OCI-LY3 (cell line): ENCODE measurements at regions not wholly inside any gene's neighbourhood (a gene's known extent, or its start where the extent isn't known, plus 50 kb on each side); places are given as distances from the start of the nearest gene placed in this dataset.

Source experiments
- H2AFZ ChIP-seq: fragments of 200-600, 300-600 bp; shearing (Covaris generic); 2 replicates; pipeline ENCODE4 v1.6.0; 2014; ENCODE audit warnings: antibody characterized with exemption, low read depth, low read length
- H3K27ac ChIP-seq: fragments of 200-600, 300-600 bp; sonication (generic); 2 replicates; pipeline ENCODE4 v1.5.1; 2014; ENCODE audit warnings: mild to moderate bottlenecking, low read length, moderate library complexity, mixed read lengths
- H3K27me3 ChIP-seq: fragments of 200-600, 300-600 bp; sonication (generic); 2 replicates; pipeline ENCODE4 v1.6.1; 2014; ENCODE audit warnings: low read depth, low read length, mixed read lengths
- H3K36me3 ChIP-seq: fragments of 200-600, 300-600 bp; sonication (generic); replicated peaks from 2 replicates; pipeline ENCODE3; 2014; ENCODE audit warnings: low read depth, low read length, mixed read lengths
- H3K4me1 ChIP-seq: fragments of 300-600, 200-600 bp; sonication (generic); 2 replicates; pipeline ENCODE4 v1.6.1; 2014; ENCODE audit warnings: low read length, mixed read lengths
- H3K4me2 ChIP-seq: fragments of 200-600, 300-600 bp; sonication (generic); 2 replicates; pipeline ENCODE4 v1.6.1; 2014; ENCODE audit warnings: low read length, mixed read lengths
- H3K4me3 ChIP-seq: fragments of 300-600, 200-600 bp; sonication (generic); 2 replicates; pipeline ENCODE4 v1.5.1; 2014; ENCODE audit warnings: antibody characterized with exemption, mild to moderate bottlenecking, low read length, moderate library complexity
- H3K79me2 ChIP-seq: fragments of 300-600, 200-600 bp; shearing (Covaris generic); 2 replicates; pipeline ENCODE4 v1.6.1; 2014; ENCODE audit warnings: mild to moderate bottlenecking, low read length, mixed read lengths
- H3K9ac ChIP-seq: fragments of 300-600, 200-600 bp; shearing (Covaris generic); 2 replicates; pipeline ENCODE4 v1.6.0; 2014; ENCODE audit warnings: mild to moderate bottlenecking, low read length, moderate library complexity
- H3K9me3 ChIP-seq: fragments of 200-600, 300-600 bp; shearing (Covaris generic); 2 replicates; pipeline ENCODE4 v1.6.1; 2014; ENCODE audit warnings: low read length, mixed read lengths; ENCODE audit not compliant: insufficient read depth
- H4K20me1 ChIP-seq: fragments of 200-600, 300-600 bp; sonication (generic); 2 replicates; pipeline ENCODE4 v1.6.1; 2016; ENCODE audit warnings: low read length, mixed read lengths; ENCODE audit not compliant: insufficient read depth
- CTCF ChIP-seq: fragments of 200-600, 300-600 bp; sonication (generic); IDR thresholded peaks from 2 replicates; pipeline ENCODE4 v1.5.1; 2014; ENCODE audit warnings: antibody characterized with exemption, low read length, low read depth
- EZH2phosphoT487 ChIP-seq: fragments of 200-600 bp; shearing (Covaris generic); IDR thresholded peaks from 2 replicates; pipeline ENCODE4 v1.6.1; 2018; ENCODE audit warnings: antibody characterized with exemption, mixed run types, low read depth

GRCh38 chr4:186889876-186890643 is 166.4 kb upstream of the FAT1 start:
- no peak overlapping the region for H3K4me3 ChIP-seq
- H4K20me1 ChIP-seq = no peaks in the 10 kb centered on the region
- no peak overlapping the region for H3K27ac ChIP-seq
- H3K9me3 ChIP-seq = no peaks in the 10 kb centered on the region
- no peak for TF ChIP-seq EZH2phosphoT487
- no peak for TF ChIP-seq CTCF
- no peak overlapping the region for H3K4me2 ChIP-seq
- no peaks in the 10 kb centered on the region for H3K36me3 ChIP-seq
- H3K79me2 ChIP-seq = no peaks in the 10 kb centered on the region
- no peaks in the 10 kb centered on the region for H3K4me1 ChIP-seq
- no peaks in the 10 kb centered on the region for H3K27me3 ChIP-seq
- no peak overlapping the region for H2AFZ ChIP-seq
- H3K9ac ChIP-seq = no peak overlapping the region

- H3K4me1 ChIP-seq = no peaks in the 10 kb centered on the region
- no peak overlapping the region for H2AFZ ChIP-seq
- H3K9me3 ChIP-seq = no peaks in the 10 kb centered on the region
- TF ChIP-seq EZH2phosphoT487 (no peak), CTCF (no peak)
- H3K4me2 ChIP-seq = no peak overlapping the region
- no peak overlapping the region for H3K27ac ChIP-seq
- H3K36me3 ChIP-seq = no peaks in the 10 kb centered on the region
- H4K20me1 ChIP-seq = no peaks in the 10 kb centered on the region
- H3K27me3 ChIP-seq = no peaks in the 10 kb centered on the region
- H3K79me2 ChIP-seq = no peaks in the 10 kb centered on the region
- no peak overlapping the region for H3K9ac ChIP-seq
- no peak overlapping the region for H3K4me3 ChIP-seq
Measured at GRCh38 chr4:186891859-186892486, 168.3 kb upstream of the FAT1 start.

- H3K4me2 ChIP-seq = no peak overlapping the region
- H3K36me3 ChIP-seq = no peaks in the 10 kb centered on the region
- H3K9me3 ChIP-seq = no peaks in the 10 kb centered on the region
- no peak overlapping the region for H3K4me3 ChIP-seq
- TF ChIP-seq CTCF (no peak), EZH2phosphoT487 (no peak)
- H3K79me2 ChIP-seq = no peaks in the 10 kb centered on the region
- no peaks in the 10 kb centered on the region for H4K20me1 ChIP-seq
- no peaks in the 10 kb centered on the region for H3K4me1 ChIP-seq
- no peak overlapping the region for H3K9ac ChIP-seq
- H2AFZ ChIP-seq = no peak overlapping the region
- no peaks in the 10 kb centered on the region for H3K27me3 ChIP-seq
- H3K27ac ChIP-seq = no peak overlapping the region
Measured at GRCh38 chr4:186898367-186898766, 174.7 kb upstream of the FAT1 start.

- H4K20me1 ChIP-seq = no peaks in the 10 kb centered on the region
- H3K79me2 ChIP-seq = no peaks in the 10 kb centered on the region
- H3K36me3 ChIP-seq = no peaks in the 10 kb centered on the region
- no peaks in the 10 kb centered on the region for H3K27me3 ChIP-seq
- no peak overlapping the region for H3K27ac ChIP-seq
- no peak overlapping the region for H3K9ac ChIP-seq
- no peak overlapping the region for H2AFZ ChIP-seq
- no peaks in the 10 kb centered on the region for H3K4me1 ChIP-seq
- H3K9me3 ChIP-seq = no peaks in the 10 kb centered on the region
- no peak overlapping the region for H3K4me2 ChIP-seq
- TF ChIP-seq EZH2phosphoT487 (no peak), CTCF (no peak)
- H3K4me3 ChIP-seq = no peak overlapping the region
Measured at GRCh38 chr4:186900232-186900900, 176.7 kb upstream of the FAT1 start.
